ENCODE measurements at regions not wholly inside any gene's neighbourhood (a gene's known extent, or its start where the extent isn't known, plus 50 kb on each side); places are given as distances from the start of the nearest gene placed in this dataset.

- Mint-ChIP-seq H3K4me3 (no peak overlapping the region), H3K27ac (no peak overlapping the region), H3K9me3 (ENCODE audit: insufficient read depth) (no peaks in the 10 kb centered on the region), H3K27me3 (peaks cover 4% of the 10 kb centered on the region), H3K4me1 (no peaks in the 10 kb centered on the region)
- no peaks in the 10 kb centered on the region for H3K79me2 ChIP-seq (ENCODE audit: control insufficient read depth, insufficient read depth, low read length)
- no peak overlapping the region for H2AFZ ChIP-seq (ENCODE audit: insufficient read depth, low read depth, low read length, poor library complexity, severe bottlenecking)
- H3K27me3 ChIP-seq (replicated peaks in 1 of 4; ENCODE audit: control extremely low read depth in 1 of 4, control insufficient read depth in 3 of 4, insufficient read depth in 4 of 4, low read length in 3 of 4): no peaks in the 10 kb centered on the region
- DNase-seq (no peak), ATAC-seq (ENCODE audit: low read depth) (no peak)
- 90% methylated on average over 4 of the region's 4 CpGs for WGBS (ENCODE audit: insufficient coverage)
- H3K4me3 ChIP-seq (ENCODE audit: control extremely low read depth in 1 of 5, extremely low read depth in 1 of 5, insufficient read depth in 1 of 5, low read depth in 2 of 5, low read length in 4 of 5): no peak overlapping the region
- no peaks in the 10 kb centered on the region for H3K36me3 ChIP-seq (replicated peaks in 1 of 2; ENCODE audit: control extremely low read depth in 1 of 2, control insufficient read depth in 1 of 2, extremely low read depth in 1 of 2, insufficient read depth in 2 of 2, low read length in 1 of 2)
- H3K9me3 ChIP-seq (ENCODE audit: control extremely low read depth in 1 of 3, control insufficient read depth in 2 of 3, insufficient read depth in 1 of 3, low read length in 2 of 3): peaks cover 0 to 7% (median 0%) of the 10 kb centered on the region in 3 donors
- TF ChIP-seq EZH2 (IDR thresholded peaks at IDR 0.05; ENCODE audit: borderline replicate concordance, insufficient read depth, low read depth, low read length, poor library complexity, severe bottlenecking) (no peak), CTCF (IDR thresholded peaks at IDR 0.05) (no peak)
- H4K20me1 ChIP-seq (ENCODE audit: control insufficient read depth, insufficient read depth, low read length, poor library complexity, severe bottlenecking): no peaks in the 10 kb centered on the region
- intact Hi-C loops (cut with micrococcal nuclease): no loop called here
- H3K4me1 ChIP-seq (ENCODE audit: control insufficient read depth in 2 of 2, insufficient read depth in 2 of 2, low read length in 2 of 2): no peaks in the 10 kb centered on the region
- no peak overlapping the region for H3K4me2 ChIP-seq (replicated peaks; ENCODE audit: low read depth, low read length, poor library complexity, severe bottlenecking)
- ChIA-PET CTCF (no interaction called here), POLR2A (no interaction called here)
- H3K9ac ChIP-seq (ENCODE audit: low read length): no peak overlapping the region
- H3K27ac ChIP-seq (ENCODE audit: low read length in 2 of 2): no peak overlapping the region
Measured at GRCh38 chr6:43899830-43900229, 129.8 kb downstream of the VEGFA start.

- Histone ChIP-seq H3K27me3 (replicated peaks in 1 of 4; ENCODE audit: control extremely low read depth in 1 of 4, control insufficient read depth in 3 of 4, insufficient read depth in 4 of 4, low read length in 3 of 4) (no peaks in the 10 kb centered on the region), H4K20me1 (ENCODE audit: control insufficient read depth, insufficient read depth, low read length, poor library complexity, severe bottlenecking) (no peaks in the 10 kb centered on the region), H3K9me3 (ENCODE audit: control extremely low read depth in 1 of 3, control insufficient read depth in 2 of 3, insufficient read depth in 1 of 3, low read length in 2 of 3) (peaks cover 0 to 7% (median 0%) of the 10 kb centered on the region in 3 donors), H3K9ac (ENCODE audit: low read length) (no peak overlapping the region), H3K27ac (ENCODE audit: low read length in 2 of 2) (no peak overlapping the region), H3K4me2 (replicated peaks; ENCODE audit: low read depth, low read length, poor library complexity, severe bottlenecking) (no peak overlapping the region), H3K79me2 (ENCODE audit: control insufficient read depth, insufficient read depth, low read length) (no peaks in the 10 kb centered on the region), H3K4me3 (ENCODE audit: control extremely low read depth in 1 of 5, extremely low read depth in 1 of 5, insufficient read depth in 1 of 5, low read depth in 2 of 5, low read length in 4 of 5) (no peak overlapping the region), H3K36me3 (replicated peaks in 1 of 2; ENCODE audit: control extremely low read depth in 1 of 2, control insufficient read depth in 1 of 2, extremely low read depth in 1 of 2, insufficient read depth in 2 of 2, low read length in 1 of 2) (no peaks in the 10 kb centered on the region), H3K4me1 (ENCODE audit: control insufficient read depth in 2 of 2, insufficient read depth in 2 of 2, low read length in 2 of 2) (no peaks in the 10 kb centered on the region), H2AFZ (ENCODE audit: insufficient read depth, low read depth, low read length, poor library complexity, severe bottlenecking) (no peak overlapping the region)
- ATAC-seq (ENCODE audit: low read depth) (no peak), DNase-seq (no peak)
- no peaks in the 10 kb centered on the region for H3K4me1 Mint-ChIP-seq
- TF ChIP-seq CTCF (IDR thresholded peaks at IDR 0.05): no peak
- no peak for TF ChIP-seq EZH2 (IDR thresholded peaks at IDR 0.05; ENCODE audit: borderline replicate concordance, insufficient read depth, low read depth, low read length, poor library complexity, severe bottlenecking)
- POLR2A ChIA-PET: no interaction called here
- CTCF ChIA-PET: interaction anchor here (0.5 kb wide), 1 partner anchor 80 kb away, joined by 4 read pairs; no protein-coding TSS in a partner anchor
- H3K9me3 Mint-ChIP-seq (ENCODE audit: insufficient read depth): no peaks in the 10 kb centered on the region
- H3K27me3 Mint-ChIP-seq: peaks cover 4% of the 10 kb centered on the region
- H3K4me3 Mint-ChIP-seq: no peak overlapping the region
- intact Hi-C loops (cut with micrococcal nuclease): no loop called here
- H3K27ac Mint-ChIP-seq: no peak overlapping the region
- 100% methylated on average over 2 of the region's 4 CpGs for WGBS (ENCODE audit: insufficient coverage)
Measured at GRCh38 chr6:43898358-43899131, 128.5 kb downstream of the VEGFA start.

Data from B cell (primary cell).